ENCODE measurements at regions not wholly inside any gene's neighbourhood (a gene's known extent, or its start where the extent isn't known, plus 50 kb on each side); places are given as distances from the start of the nearest gene placed in this dataset.

- POLR2A ChIA-PET (ENCODE audit: unreplicated experiment): no interaction called here
- H2AFZ ChIP-seq (ENCODE audit: low read length): no peak overlapping the region
- no peak overlapping the region for H3K27ac ChIP-seq (ENCODE audit: low read length)
- TF ChIP-seq EZH2phosphoT487 (IDR thresholded peaks at IDR 0.05; ENCODE audit: borderline replicate concordance, low read length): no peak
- no peak for TF ChIP-seq EZH2 (IDR thresholded peaks at IDR 0.05; ENCODE audit: low read length, unreplicated experiment)
- TF ChIP-seq, protein P1, sequence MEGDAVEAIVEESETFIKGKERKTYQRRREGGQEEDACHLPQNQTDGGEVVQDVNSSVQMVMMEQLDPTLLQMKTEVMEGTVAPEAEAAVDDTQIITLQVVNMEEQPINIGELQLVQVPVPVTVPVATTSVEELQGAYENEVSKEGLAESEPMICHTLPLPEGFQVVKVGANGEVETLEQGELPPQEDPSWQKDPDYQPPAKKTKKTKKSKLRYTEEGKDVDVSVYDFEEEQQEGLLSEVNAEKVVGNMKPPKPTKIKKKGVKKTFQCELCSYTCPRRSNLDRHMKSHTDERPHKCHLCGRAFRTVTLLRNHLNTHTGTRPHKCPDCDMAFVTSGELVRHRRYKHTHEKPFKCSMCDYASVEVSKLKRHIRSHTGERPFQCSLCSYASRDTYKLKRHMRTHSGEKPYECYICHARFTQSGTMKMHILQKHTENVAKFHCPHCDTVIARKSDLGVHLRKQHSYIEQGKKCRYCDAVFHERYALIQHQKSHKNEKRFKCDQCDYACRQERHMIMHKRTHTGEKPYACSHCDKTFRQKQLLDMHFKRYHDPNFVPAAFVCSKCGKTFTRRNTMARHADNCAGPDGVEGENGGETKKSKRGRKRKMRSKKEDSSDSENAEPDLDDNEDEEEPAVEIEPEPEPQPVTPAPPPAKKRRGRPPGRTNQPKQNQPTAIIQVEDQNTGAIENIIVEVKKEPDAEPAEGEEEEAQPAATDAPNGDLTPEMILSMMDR (conservative IDR thresholded peaks at IDR 0.05; ENCODE audit: low read depth, low read length): no peak
- H3K79me2 ChIP-seq (ENCODE audit: low read length): no peaks in the 10 kb centered on the region
- CTCF ChIA-PET: interaction anchor here (0.7 kb wide), 1 partner anchor 13 kb away, joined by 4 read pairs; no protein-coding TSS in a partner anchor
- no peaks in the 10 kb centered on the region for H3F3A ChIP-seq (ENCODE audit: low read length, unreplicated experiment)
- no peak overlapping the region for H3K4me2 ChIP-seq (ENCODE audit: low read length)
- no peaks in the 10 kb centered on the region for H3K9me2 ChIP-seq (replicated peaks; ENCODE audit: low read length)
- no peak for DNase-seq
- ATAC-seq: no peak
- intact Hi-C loops (cut with micrococcal nuclease): no loop called here
- no peaks in the 10 kb centered on the region for H3K9me3 ChIP-seq (ENCODE audit: low read length)
- H3K9ac ChIP-seq (ENCODE audit: low read length): no peak overlapping the region
- no peaks in the 10 kb centered on the region for H3K27me3 ChIP-seq (ENCODE audit: low read length)
- no peak overlapping the region for H3K4me3 ChIP-seq (ENCODE audit: low read length)
- no peaks in the 10 kb centered on the region for H3K4me1 ChIP-seq (ENCODE audit: insufficient read depth, low read length)
- no peaks in the 10 kb centered on the region for H4K20me1 ChIP-seq (ENCODE audit: low read length)
- BruUV-seq (replicated peaks): no TSS peak
- H3K36me3 ChIP-seq (ENCODE audit: low read depth, low read length): no peaks in the 10 kb centered on the region
These were observed 72.2 kb downstream of the SERINC2 start for GRCh38 chr1:31485166-31485565.

DNA sequence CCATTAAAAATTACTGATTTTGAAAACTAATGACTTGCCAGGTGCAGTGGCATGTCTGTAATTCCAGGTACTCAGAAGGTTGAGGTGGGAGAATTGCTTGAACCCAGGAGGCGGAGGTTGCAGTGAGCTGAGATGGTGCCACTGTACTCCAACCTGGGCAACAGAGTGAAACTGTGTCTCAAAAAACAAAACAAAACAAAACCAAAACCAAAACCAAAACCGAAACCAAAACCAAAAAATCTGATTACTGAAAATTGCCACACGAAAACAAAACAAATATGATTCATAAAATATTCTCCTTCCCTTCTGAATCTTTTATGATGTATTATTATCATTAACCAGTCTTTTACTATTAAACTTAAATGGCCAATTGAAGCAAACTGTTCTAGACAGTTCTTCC is 74.1 kb downstream of the SERINC2 start:
- H2AFZ ChIP-seq (ENCODE audit: low read length): no peak overlapping the region
- BruUV-seq (replicated peaks): no TSS peak
- no peak overlapping the region for H3K4me3 ChIP-seq (ENCODE audit: low read length)
- no peaks in the 10 kb centered on the region for H3F3A ChIP-seq (ENCODE audit: low read length, unreplicated experiment)
- H3K4me2 ChIP-seq (ENCODE audit: low read length): no peak overlapping the region
- no peaks in the 10 kb centered on the region for H3K9me3 ChIP-seq (ENCODE audit: low read length)
- ChIA-PET POLR2A (ENCODE audit: unreplicated experiment) (no interaction called here), CTCF (no interaction called here)
- H3K9ac ChIP-seq (ENCODE audit: low read length): no peak overlapping the region
- DNase-seq: no peak
- H3K79me2 ChIP-seq (ENCODE audit: low read length): no peaks in the 10 kb centered on the region
- no peaks in the 10 kb centered on the region for H3K4me1 ChIP-seq (ENCODE audit: insufficient read depth, low read length)
- H3K9me2 ChIP-seq (replicated peaks; ENCODE audit: low read length): no peaks in the 10 kb centered on the region
- ATAC-seq: no peak
- TF ChIP-seq EZH2phosphoT487 (IDR thresholded peaks at IDR 0.05; ENCODE audit: borderline replicate concordance, low read length) (no peak), EZH2 (IDR thresholded peaks at IDR 0.05; ENCODE audit: low read length, unreplicated experiment) (no peak)
- TF ChIP-seq, protein P1 (conservative IDR thresholded peaks at IDR 0.05; ENCODE audit: low read depth, low read length): no peak
- no peaks in the 10 kb centered on the region for H3K36me3 ChIP-seq (ENCODE audit: low read depth, low read length)
- intact Hi-C loops (cut with micrococcal nuclease): no loop called here
- no peak overlapping the region for H3K27ac ChIP-seq (ENCODE audit: low read length)
- no peaks in the 10 kb centered on the region for H3K27me3 ChIP-seq (ENCODE audit: low read length)
- no peaks in the 10 kb centered on the region for H4K20me1 ChIP-seq (ENCODE audit: low read length)

DNA sequence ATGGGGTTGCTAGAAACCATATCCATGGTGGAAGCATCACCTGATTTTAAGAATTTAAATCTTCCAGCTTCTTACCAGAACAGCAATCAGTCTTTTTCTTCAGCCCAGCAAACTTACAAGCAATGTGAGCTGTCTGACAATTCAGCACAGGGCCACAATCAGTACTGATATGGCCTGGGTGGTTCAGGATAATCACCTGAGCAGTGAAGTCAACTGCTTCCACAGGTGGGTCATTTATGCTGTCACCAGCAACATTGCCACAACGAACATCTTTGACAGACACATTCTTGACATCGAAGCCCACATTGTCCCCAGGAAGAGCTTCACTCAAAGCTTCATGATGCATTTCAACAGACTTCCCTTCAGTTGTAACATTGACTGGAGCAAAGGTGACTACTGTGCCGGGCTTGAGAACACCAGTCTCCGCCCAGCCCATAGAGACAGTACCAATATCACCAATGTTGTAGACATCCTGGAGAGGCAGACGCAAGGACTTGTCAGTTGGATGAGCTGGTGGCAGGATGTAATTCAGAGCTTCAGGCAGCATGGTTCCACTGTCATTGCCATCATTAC is 74.8 kb downstream of the SERINC2 start:
- TF ChIP-seq EZH2phosphoT487 (IDR thresholded peaks at IDR 0.05; ENCODE audit: borderline replicate concordance, low read length) (no peak), EZH2 (IDR thresholded peaks at IDR 0.05; ENCODE audit: low read length, unreplicated experiment) (no peak)
- TF ChIP-seq, protein P1 (conservative IDR thresholded peaks at IDR 0.05; ENCODE audit: low read depth, low read length): no peak
- CTCF ChIA-PET: no interaction called here
- Histone ChIP-seq H3K36me3 (ENCODE audit: low read depth, low read length) (no peaks in the 10 kb centered on the region), H3K27ac (ENCODE audit: low read length) (no peak overlapping the region), H3K9me3 (ENCODE audit: low read length) (no peaks in the 10 kb centered on the region), H3K4me1 (ENCODE audit: insufficient read depth, low read length) (no peaks in the 10 kb centered on the region), H2AFZ (ENCODE audit: low read length) (no peak overlapping the region), H3K79me2 (ENCODE audit: low read length) (no peaks in the 10 kb centered on the region), H3K4me3 (ENCODE audit: low read length) (no peak overlapping the region), H3K4me2 (ENCODE audit: low read length) (no peak overlapping the region), H4K20me1 (ENCODE audit: low read length) (no peaks in the 10 kb centered on the region), H3K9me2 (replicated peaks; ENCODE audit: low read length) (no peaks in the 10 kb centered on the region), H3K9ac (ENCODE audit: low read length) (no peak overlapping the region), H3K27me3 (ENCODE audit: low read length) (no peaks in the 10 kb centered on the region), H3F3A (ENCODE audit: low read length, unreplicated experiment) (no peaks in the 10 kb centered on the region)
- ATAC-seq (no peak), DNase-seq (no peak)
- BruUV-seq (replicated peaks): no TSS peak
- POLR2A ChIA-PET (ENCODE audit: unreplicated experiment): no interaction called here
- intact Hi-C loops (cut with micrococcal nuclease): no loop called here

All from PC-3 (cell line).